ENCODE measurements at regions not wholly inside any gene's neighbourhood (a gene's known extent, or its start where the extent isn't known, plus 50 kb on each side); places are given as distances from the start of the nearest gene placed in this dataset.
A peak's percentile ranks its signal among the peaks of the same experiment; 100 is the strongest.

DNA sequence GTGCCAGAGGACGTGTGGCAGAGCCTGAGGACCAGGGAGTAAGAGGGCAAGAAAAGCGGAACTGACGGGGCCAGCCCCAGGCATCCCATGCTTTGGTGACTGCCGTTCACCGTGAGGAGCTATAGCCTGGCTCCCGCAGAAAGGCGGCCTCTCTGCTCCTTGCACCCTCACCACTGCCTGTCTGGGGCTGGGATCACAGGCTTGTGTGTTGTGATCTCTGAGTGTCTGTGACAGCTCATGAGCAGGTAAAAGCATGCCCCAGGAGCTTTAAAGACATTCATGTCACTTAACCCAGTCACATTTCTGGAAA lies 266.8 kb upstream of the RAB6C start:
- DNase-seq (no peak), ATAC-seq (no peak)
- H3K36me3 ChIP-seq: no peaks in the 10 kb centered on the region
- H3K9me3 ChIP-seq: no peaks in the 10 kb centered on the region
- H3K4me3 ChIP-seq: no peak overlapping the region
- intact Hi-C loops (cut with DNase I): no loop called here
- no peaks in the 10 kb centered on the region for H3K4me1 ChIP-seq
- H3K27me3 ChIP-seq: peaks cover 0 to 10% of the 10 kb centered on the region in 2 donors
- TF ChIP-seq, protein P1, sequence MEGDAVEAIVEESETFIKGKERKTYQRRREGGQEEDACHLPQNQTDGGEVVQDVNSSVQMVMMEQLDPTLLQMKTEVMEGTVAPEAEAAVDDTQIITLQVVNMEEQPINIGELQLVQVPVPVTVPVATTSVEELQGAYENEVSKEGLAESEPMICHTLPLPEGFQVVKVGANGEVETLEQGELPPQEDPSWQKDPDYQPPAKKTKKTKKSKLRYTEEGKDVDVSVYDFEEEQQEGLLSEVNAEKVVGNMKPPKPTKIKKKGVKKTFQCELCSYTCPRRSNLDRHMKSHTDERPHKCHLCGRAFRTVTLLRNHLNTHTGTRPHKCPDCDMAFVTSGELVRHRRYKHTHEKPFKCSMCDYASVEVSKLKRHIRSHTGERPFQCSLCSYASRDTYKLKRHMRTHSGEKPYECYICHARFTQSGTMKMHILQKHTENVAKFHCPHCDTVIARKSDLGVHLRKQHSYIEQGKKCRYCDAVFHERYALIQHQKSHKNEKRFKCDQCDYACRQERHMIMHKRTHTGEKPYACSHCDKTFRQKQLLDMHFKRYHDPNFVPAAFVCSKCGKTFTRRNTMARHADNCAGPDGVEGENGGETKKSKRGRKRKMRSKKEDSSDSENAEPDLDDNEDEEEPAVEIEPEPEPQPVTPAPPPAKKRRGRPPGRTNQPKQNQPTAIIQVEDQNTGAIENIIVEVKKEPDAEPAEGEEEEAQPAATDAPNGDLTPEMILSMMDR (IDR thresholded peaks at IDR 0.05): no peak
- no peak overlapping the region for H3K27ac ChIP-seq

GRCh38 chr2:129713337-129713736 lies 266.1 kb upstream of the RAB6C start:
- H3K27ac ChIP-seq: no peak overlapping the region
- no peak overlapping the region for H3K4me3 ChIP-seq
- TF ChIP-seq, protein P1 (IDR thresholded peaks at IDR 0.05): no peak
- ATAC-seq (no peak), DNase-seq (no peak)
- H3K27me3 ChIP-seq: peaks cover 0 to 10% of the 10 kb centered on the region in 2 donors
- no peaks in the 10 kb centered on the region for H3K4me1 ChIP-seq
- no peaks in the 10 kb centered on the region for H3K36me3 ChIP-seq
- intact Hi-C loops (cut with DNase I): no loop called here
- H3K9me3 ChIP-seq: no peaks in the 10 kb centered on the region

DNA sequence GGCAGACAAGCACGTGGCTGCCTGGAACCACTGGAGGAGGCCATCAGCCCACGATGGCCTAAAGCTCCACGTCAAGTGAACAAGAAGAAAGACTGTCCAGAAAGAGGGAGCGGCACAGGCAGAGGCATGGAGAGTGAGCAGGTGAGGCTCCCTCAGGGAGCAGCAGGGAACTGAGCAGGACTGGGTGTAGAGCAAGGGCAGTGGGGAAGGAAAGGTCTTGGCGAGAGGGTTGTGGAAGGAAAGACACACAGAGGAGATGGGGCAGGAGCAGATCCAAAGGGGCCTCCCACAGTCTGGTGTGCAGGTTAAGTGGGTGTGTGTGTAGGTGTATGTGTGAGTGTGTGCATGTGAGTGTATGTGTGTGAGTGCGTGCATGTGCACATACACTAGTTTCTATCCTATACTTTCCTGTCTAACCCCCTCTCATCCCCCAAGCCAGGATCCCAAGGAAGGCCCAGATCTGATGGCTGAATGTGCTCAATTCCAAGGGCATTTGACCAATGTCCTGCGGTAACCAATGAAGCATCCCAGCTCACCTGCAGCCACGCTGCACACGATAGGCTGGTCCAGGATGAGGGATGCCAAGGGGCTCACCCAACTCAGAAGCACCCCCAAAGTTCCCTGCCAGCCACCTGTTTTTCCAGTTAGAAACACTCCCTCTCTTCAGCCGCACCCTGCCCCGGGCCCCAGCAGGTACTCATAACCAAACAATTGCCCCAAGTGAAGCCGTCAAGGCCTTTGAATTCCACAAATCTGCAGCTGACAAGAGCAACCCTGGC lies 262.5 kb upstream of the RAB6C start:
- ATAC-seq (no peak), DNase-seq (peak in 2 of 4 donors; percentile 2 to 8)
- intact Hi-C loops (cut with DNase I): no loop called here
- no peaks in the 10 kb centered on the region for H3K4me1 ChIP-seq
- no peak overlapping the region for H3K4me3 ChIP-seq
- TF ChIP-seq, protein P1 (IDR thresholded peaks at IDR 0.05): no peak
- no peak overlapping the region for H3K27ac ChIP-seq
- no peaks in the 10 kb centered on the region for H3K36me3 ChIP-seq
- H3K27me3 ChIP-seq: peaks cover 0 to 15% of the 10 kb centered on the region in 2 donors
- no peaks in the 10 kb centered on the region for H3K9me3 ChIP-seq

- peak in 1 of 4 donors; percentile 1 for DNase-seq
- H3K4me1 ChIP-seq: no peaks in the 10 kb centered on the region
Measured at GRCh38 chr2:129717560-129718130, 261.8 kb upstream of the RAB6C start.

DNA sequence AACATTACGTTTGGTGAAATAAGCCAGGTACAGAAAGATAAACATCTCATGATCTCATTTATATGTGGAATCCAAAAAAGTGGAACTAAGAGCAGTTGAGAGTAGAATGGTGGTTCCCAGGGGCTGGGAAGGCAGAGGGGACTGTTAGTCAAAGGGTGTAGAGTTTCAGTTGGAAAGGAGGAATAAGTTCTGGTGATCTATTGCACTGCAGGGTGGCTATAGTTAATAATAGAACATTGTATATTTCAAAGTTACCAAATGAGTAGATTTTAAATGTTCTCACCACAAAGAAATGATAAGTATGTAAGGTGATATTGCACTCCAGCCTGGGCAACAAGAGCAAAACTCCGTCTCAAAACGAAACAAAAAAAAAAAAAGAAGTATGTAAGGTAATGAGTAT lies 260.1 kb upstream of the RAB6C start:
- H3K27ac ChIP-seq: no peak overlapping the region
- TF ChIP-seq, protein P1 (IDR thresholded peaks at IDR 0.05): no peak
- H3K27me3 ChIP-seq: peaks cover 0 to 23% of the 10 kb centered on the region in 2 donors
- ATAC-seq (no peak), DNase-seq (no peak)
- no peaks in the 10 kb centered on the region for H3K36me3 ChIP-seq
- intact Hi-C loops (cut with DNase I): no loop called here
- H3K4me3 ChIP-seq: no peak overlapping the region
- H3K9me3 ChIP-seq: no peaks in the 10 kb centered on the region
- no peaks in the 10 kb centered on the region for H3K4me1 ChIP-seq

More at GRCh38 chr2:129717560-129718130, 261.8 kb upstream of the RAB6C start:
- H3K4me3 ChIP-seq: no peak overlapping the region
- H3K9me3 ChIP-seq: no peaks in the 10 kb centered on the region
- ATAC-seq: no peak
- no peaks in the 10 kb centered on the region for H3K36me3 ChIP-seq
- TF ChIP-seq, protein P1 (IDR thresholded peaks at IDR 0.05): no peak
- H3K27me3 ChIP-seq: peaks cover 0 to 22% of the 10 kb centered on the region in 2 donors
- intact Hi-C loops (cut with DNase I): no loop called here
- no peak overlapping the region for H3K27ac ChIP-seq
